Memory B cell (primary cell): ENCODE measurements at regions not wholly inside any gene's neighbourhood (a gene's known extent, or its start where the extent isn't known, plus 50 kb on each side); places are given as distances from the start of the nearest gene placed in this dataset.
A peak's percentile ranks its signal among the peaks of the same experiment; 100 is the strongest.

Experiments
- ATAC-seq: fragments of 150-1000 bp; cut with Tn5 transposase; 2 replicates; pipeline ENCODE4 v1.10.0; 2021; ENCODE audit warnings: low read depth, mild to moderate bottlenecking, moderate library complexity
- DNase-seq, 2 donors: peaks; one replicate each; pipeline ENCODE4 v3.0.0; 2022; ENCODE audit warnings: low spot score in 2 of 2
- H3K27ac Mint-ChIP-seq: one replicate; pipeline ENCODE4 v1.8.0; 2022; ENCODE audit warnings: mild to moderate bottlenecking, moderate library complexity, mixed read lengths
- H3K27me3 Mint-ChIP-seq: one replicate; pipeline ENCODE4 v1.8.0; 2022; ENCODE audit warnings: mixed read lengths
- H3K36me3 Mint-ChIP-seq: one replicate; pipeline ENCODE4 v1.8.0; 2022; ENCODE audit warnings: mild to moderate bottlenecking, mixed read lengths
- H3K4me1 Mint-ChIP-seq: one replicate; pipeline ENCODE4 v1.8.0; 2022; ENCODE audit warnings: mixed read lengths
- H3K4me3 Mint-ChIP-seq: one replicate; pipeline ENCODE4 v1.8.0; 2022; ENCODE audit warnings: mild to moderate bottlenecking, moderate library complexity, mixed read lengths
- H3K9me3 Mint-ChIP-seq: one replicate; pipeline ENCODE4 v1.8.0; 2022; ENCODE audit warnings: mixed read lengths

- no peak overlapping the region for H3K4me3 Mint-ChIP-seq
- H3K4me1 Mint-ChIP-seq = peaks cover 23% of the 10 kb centered on the region
- ATAC-seq (no peak), DNase-seq (no peak)
- no peak overlapping the region for H3K27ac Mint-ChIP-seq
- peaks cover 8% of the 10 kb centered on the region for H3K27me3 Mint-ChIP-seq
- H3K9me3 Mint-ChIP-seq = no peaks in the 10 kb centered on the region
- no peaks in the 10 kb centered on the region for H3K36me3 Mint-ChIP-seq
Observed at GRCh38 chr13:30120133-30120822, 187.1 kb downstream of the KATNAL1 start.

GRCh38 chr13:30119476-30119875 is 187.9 kb downstream of the KATNAL1 start:
- H3K27me3 Mint-ChIP-seq = peaks cover 8% of the 10 kb centered on the region
- H3K27ac Mint-ChIP-seq = no peak overlapping the region
- H3K9me3 Mint-ChIP-seq = no peaks in the 10 kb centered on the region
- ATAC-seq = no peak
- H3K4me3 Mint-ChIP-seq = no peak overlapping the region
- H3K36me3 Mint-ChIP-seq = no peaks in the 10 kb centered on the region
- no peak for DNase-seq
- peaks cover 26% of the 10 kb centered on the region for H3K4me1 Mint-ChIP-seq

- peaks cover 22% of the 10 kb centered on the region for H3K4me1 Mint-ChIP-seq
- no peak overlapping the region for H3K4me3 Mint-ChIP-seq
- H3K36me3 Mint-ChIP-seq = no peaks in the 10 kb centered on the region
- no peak for DNase-seq
- no peaks in the 10 kb centered on the region for H3K9me3 Mint-ChIP-seq
- no peak for ATAC-seq
- peak overlapping the region; percentile 30 for H3K27ac Mint-ChIP-seq
- peaks cover 8% of the 10 kb centered on the region for H3K27me3 Mint-ChIP-seq
Observed at GRCh38 chr13:30116379-30116778, 191.0 kb downstream of the KATNAL1 start.

- H3K27me3 Mint-ChIP-seq = peaks cover 8% of the 10 kb centered on the region
- no peaks in the 10 kb centered on the region for H3K9me3 Mint-ChIP-seq
- H3K27ac Mint-ChIP-seq = peak overlapping the region; percentile 88
- DNase-seq (no peak), ATAC-seq (no peak)
- peaks cover 13% of the 10 kb centered on the region for H3K4me1 Mint-ChIP-seq
- H3K36me3 Mint-ChIP-seq = no peaks in the 10 kb centered on the region
- H3K4me3 Mint-ChIP-seq = peak overlapping the region; percentile 74
Observed at GRCh38 chr13:30115257-30115600, 192.1 kb downstream of the KATNAL1 start.

GRCh38 chr13:30114571-30115256 is 192.6 kb downstream of the KATNAL1 start:
- DNase-seq (peak; percentile 93 to 96), ATAC-seq (peak; percentile 93)
- Mint-ChIP-seq H3K27ac (peak overlapping the region; percentile 88), H3K9me3 (no peaks in the 10 kb centered on the region), H3K27me3 (peaks cover 8% of the 10 kb centered on the region), H3K36me3 (no peaks in the 10 kb centered on the region), H3K4me1 (peaks cover 8% of the 10 kb centered on the region), H3K4me3 (peak overlapping the region; percentile 85)

- H3K36me3 Mint-ChIP-seq = no peaks in the 10 kb centered on the region
- peak overlapping the region; percentile 85 for H3K4me3 Mint-ChIP-seq
- H3K27ac Mint-ChIP-seq = no peak overlapping the region
- H3K9me3 Mint-ChIP-seq = no peaks in the 10 kb centered on the region
- H3K27me3 Mint-ChIP-seq = peaks cover 6% of the 10 kb centered on the region
- DNase-seq (peak in 1 of 2 donors; percentile 18), ATAC-seq (no peak)
- peaks cover 7% of the 10 kb centered on the region for H3K4me1 Mint-ChIP-seq
Observed at GRCh38 chr13:30113983-30114570, 193.3 kb downstream of the KATNAL1 start.

GRCh38 chr13:30113551-30113950 is 193.8 kb downstream of the KATNAL1 start:
- ATAC-seq (no peak), DNase-seq (no peak)
- Mint-ChIP-seq H3K4me3 (peak overlapping the region; percentile 85), H3K36me3 (no peaks in the 10 kb centered on the region), H3K4me1 (peaks cover 7% of the 10 kb centered on the region), H3K27ac (no peak overlapping the region), H3K9me3 (no peaks in the 10 kb centered on the region), H3K27me3 (peaks cover 6% of the 10 kb centered on the region)

- ATAC-seq = peak; percentile 42
- H3K4me3 Mint-ChIP-seq = peak overlapping the region; percentile 78
- peaks cover 7% of the 10 kb centered on the region for H3K4me1 Mint-ChIP-seq
- H3K27ac Mint-ChIP-seq = no peak overlapping the region
- H3K36me3 Mint-ChIP-seq = no peaks in the 10 kb centered on the region
- H3K9me3 Mint-ChIP-seq = no peaks in the 10 kb centered on the region
- peaks cover 5% of the 10 kb centered on the region for H3K27me3 Mint-ChIP-seq
- DNase-seq = peak; percentile 72 to 79
Observed at GRCh38 chr13:30112602-30113435, 194.5 kb downstream of the KATNAL1 start.

- Mint-ChIP-seq H3K36me3 (no peaks in the 10 kb centered on the region), H3K9me3 (no peaks in the 10 kb centered on the region), H3K4me3 (peak overlapping the region; percentile 2), H3K27me3 (peaks cover 3% of the 10 kb centered on the region), H3K4me1 (peaks cover 7% of the 10 kb centered on the region), H3K27ac (no peak overlapping the region)
- DNase-seq (no peak), ATAC-seq (no peak)
Observed at GRCh38 chr13:30111810-30112209, 195.5 kb downstream of the KATNAL1 start.

- Mint-ChIP-seq H3K27ac (no peak overlapping the region), H3K9me3 (no peaks in the 10 kb centered on the region), H3K4me3 (no peak overlapping the region), H3K4me1 (peaks cover 7% of the 10 kb centered on the region), H3K36me3 (no peaks in the 10 kb centered on the region), H3K27me3 (peaks cover 3% of the 10 kb centered on the region)
- ATAC-seq (no peak), DNase-seq (no peak)
Observed at GRCh38 chr13:30110301-30111070, 196.9 kb downstream of the KATNAL1 start.

GRCh38 chr13:30109471-30110135 is 197.7 kb downstream of the KATNAL1 start:
- Mint-ChIP-seq H3K27ac (no peak overlapping the region), H3K4me3 (no peak overlapping the region)

GRCh38 chr13:30108913-30109237 is 198.5 kb downstream of the KATNAL1 start:
- Mint-ChIP-seq H3K4me3 (no peak overlapping the region), H3K27ac (no peak overlapping the region), H3K27me3 (peaks cover 3% of the 10 kb centered on the region), H3K9me3 (no peaks in the 10 kb centered on the region), H3K36me3 (no peaks in the 10 kb centered on the region), H3K4me1 (peaks cover 5% of the 10 kb centered on the region)
- DNase-seq = no peak
- ATAC-seq = no peak

More at GRCh38 chr13:30109471-30110135, 197.7 kb downstream of the KATNAL1 start:
- H3K27me3 Mint-ChIP-seq = peaks cover 3% of the 10 kb centered on the region
- H3K36me3 Mint-ChIP-seq = no peaks in the 10 kb centered on the region
- H3K9me3 Mint-ChIP-seq = no peaks in the 10 kb centered on the region
- peaks cover 5% of the 10 kb centered on the region for H3K4me1 Mint-ChIP-seq
- no peak for ATAC-seq
- no peak for DNase-seq
